ENCODE measurements at regions not wholly inside any gene's neighbourhood (a gene's known extent, or its start where the extent isn't known, plus 50 kb on each side); places are given as distances from the start of the nearest gene placed in this dataset.

GRCh38 chr17:73754886-73755400 is 110.7 kb upstream of the SDK2 start:
- no peak for DNase-seq (ENCODE audit: low spot score)

- DNase-seq (ENCODE audit: low spot score), result no peak
These were observed 113.2 kb upstream of the SDK2 start for GRCh38 chr17:73757420-73757819.

DNA sequence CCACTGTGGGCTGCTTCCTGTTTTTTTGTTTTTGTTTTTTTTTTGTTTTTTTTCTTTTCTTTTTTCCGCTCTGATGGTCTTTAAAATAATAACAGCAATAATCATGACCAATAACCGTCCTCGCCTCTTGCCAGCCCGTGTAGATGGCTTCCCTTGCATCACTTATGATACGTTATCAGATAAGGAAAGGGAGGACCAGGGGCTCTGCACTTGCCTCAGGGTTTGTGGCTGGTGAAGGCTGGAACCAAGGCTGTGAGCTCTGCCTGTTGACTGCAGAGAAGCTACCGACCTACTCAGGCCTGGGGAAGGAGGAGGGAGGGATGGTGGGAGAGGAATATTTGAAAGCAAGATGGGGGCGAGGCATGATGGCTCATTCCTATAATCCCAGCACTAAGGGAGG is 114.0 kb upstream of the SDK2 start:
- DNase-seq (ENCODE audit: low spot score), result no peak

GRCh38 chr17:73759324-73759723 is 115.1 kb upstream of the SDK2 start:
- DNase-seq (ENCODE audit: low spot score), result no peak

- no peak for DNase-seq (ENCODE audit: low spot score)
These were observed 115.6 kb upstream of the SDK2 start for GRCh38 chr17:73759734-73760438.

DNA sequence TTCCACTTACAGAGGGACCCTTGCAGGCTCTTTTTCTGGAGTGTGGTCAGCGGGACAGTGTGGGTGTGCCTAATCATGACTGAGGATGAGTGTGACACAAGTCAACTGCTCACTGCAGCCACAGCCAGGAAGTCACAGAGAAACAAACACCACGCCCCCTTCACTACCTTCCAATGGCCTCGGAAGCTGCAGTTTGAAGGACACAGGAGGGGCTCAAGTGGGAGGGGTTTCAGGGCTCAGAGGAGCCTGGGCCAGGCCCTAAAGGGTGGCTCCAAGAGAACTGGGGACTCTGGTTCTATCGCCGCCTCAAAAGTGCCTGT is 116.2 kb upstream of the SDK2 start:
- no peak for DNase-seq (ENCODE audit: low spot score)

DNA sequence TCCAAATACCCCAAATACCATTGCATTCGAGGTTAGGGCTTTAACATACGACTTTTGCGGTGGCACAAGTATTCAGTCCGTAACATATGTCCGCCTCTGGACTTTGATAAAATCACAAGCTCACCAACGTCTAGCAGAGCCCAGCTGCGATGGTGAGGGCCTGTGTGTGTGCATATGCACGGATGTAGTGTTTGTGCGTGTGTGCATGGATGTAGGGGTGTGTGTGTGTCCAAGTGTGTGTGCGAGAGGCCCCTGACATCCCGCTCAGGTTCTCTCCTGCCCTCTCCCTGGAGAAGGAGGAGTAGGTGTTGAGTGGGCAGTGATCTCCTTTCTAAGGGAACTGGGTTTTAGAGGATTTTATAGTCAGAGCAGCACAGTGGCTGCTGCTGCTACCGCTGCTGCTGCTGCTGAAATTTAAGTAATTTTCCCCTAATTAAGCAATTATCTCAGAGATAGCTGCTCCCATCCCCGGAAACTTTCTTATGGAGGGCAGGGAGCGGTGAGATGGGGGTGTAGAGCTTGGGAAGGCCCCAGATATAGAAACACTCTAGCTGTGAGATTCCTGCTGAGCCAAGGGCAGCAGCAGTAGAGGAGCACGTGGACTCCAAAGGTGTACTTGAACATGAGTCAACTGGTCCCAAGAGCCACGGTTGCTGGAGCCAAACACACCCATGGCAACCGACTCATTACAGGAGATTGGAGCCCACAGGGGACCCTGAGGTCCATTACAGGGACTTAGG is 121.7 kb upstream of the SDK2 start:
- DNase-seq (ENCODE audit: low spot score), result no peak

DNA sequence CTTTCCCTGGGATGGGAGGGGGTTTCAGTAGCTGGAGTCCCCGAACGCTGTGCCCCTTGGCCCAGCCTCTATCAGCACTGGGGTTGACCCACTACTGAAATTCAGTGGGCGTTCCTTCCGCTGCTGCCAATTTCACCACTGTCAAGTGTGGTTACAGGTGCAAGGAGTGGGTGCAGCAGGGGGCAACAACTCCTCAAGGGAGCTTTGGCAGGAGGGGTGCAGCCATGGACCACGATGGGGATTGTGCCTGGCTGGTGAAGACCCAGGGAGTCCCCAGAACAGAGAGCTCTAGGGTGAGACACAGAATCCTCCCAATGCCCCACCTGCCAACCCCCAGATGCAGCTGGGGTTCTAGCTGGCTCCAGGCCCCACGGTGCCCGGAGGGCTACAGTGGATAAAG is 123.5 kb upstream of the SDK2 start:
- DNase-seq (ENCODE audit: low spot score), result no peak

DNA sequence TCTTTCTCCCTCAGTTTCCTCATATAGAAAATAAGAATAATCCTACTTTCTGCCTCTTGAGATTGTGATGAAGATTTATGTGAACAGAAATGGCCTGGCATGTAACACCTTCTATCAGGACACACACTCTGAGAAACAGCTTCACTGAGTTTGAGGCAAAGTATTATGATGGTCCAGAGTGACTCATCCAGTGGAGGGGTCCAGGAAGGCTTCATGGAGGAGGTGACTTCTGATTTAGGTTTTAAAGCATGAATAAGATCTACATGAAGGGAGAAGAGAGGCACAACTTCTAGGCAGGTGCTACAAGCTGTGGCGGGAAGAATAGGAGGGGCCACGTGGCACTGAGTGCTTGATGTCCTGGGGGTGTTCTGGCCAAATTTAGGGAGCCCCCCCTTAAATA is 124.4 kb upstream of the SDK2 start:
- DNase-seq (ENCODE audit: low spot score), result no peak

DNA sequence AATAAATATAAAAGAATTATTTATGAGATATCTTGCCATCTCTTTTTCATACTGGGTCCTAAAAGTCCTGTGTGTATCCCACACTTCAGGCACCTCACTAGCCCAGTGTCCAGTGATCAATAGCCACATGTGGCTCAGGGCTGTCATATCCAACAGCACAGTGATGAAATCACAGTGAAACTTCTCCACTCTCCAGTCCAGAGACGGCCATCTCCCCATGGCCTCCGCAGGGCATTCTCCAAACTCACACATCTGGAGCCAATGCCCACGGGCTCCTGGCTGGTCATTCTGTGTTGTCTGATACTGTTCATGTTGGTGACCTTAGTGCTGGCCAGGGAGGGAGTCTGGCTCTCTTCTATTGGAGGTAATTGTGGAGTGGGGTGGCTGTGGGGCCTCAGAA is 125.2 kb upstream of the SDK2 start:
- DNase-seq (ENCODE audit: low spot score), result no peak

DNA sequence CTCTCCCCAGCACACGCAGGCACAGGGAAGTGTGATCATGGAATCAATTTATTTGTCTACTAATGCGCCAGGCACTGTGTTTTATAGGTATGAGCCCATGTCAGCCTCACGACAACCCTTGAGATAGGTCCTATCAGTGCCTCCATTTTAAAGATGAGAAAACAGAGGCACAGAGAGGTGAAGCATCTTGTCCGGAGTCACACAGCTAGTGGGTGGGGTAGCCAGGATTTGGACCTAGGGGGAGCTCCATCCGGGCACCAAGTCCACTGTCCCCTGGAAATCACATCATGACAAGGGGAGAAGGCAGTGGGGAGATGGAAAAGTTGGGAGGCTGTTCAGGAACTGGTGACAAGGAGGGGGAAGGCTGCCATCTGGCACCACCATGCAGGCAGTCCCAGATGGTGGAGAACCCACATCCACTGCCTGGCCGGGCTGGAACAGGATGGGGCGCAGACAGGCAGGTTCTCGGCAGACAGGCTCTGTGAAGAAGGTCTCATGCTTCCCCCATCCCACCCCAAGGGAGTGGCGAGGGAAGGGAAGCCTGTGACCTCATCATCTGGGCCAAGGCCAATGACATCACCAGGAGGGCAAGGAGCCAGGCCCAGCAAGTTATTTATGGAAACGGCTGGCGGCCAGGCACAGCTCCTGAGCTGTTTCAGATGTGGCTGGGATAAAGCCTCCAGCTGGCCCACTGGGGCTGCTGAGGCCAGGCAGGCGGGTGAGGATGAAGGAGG is 126.0 kb upstream of the SDK2 start:
- DNase-seq (ENCODE audit: low spot score), result peak; percentile 91

DNA sequence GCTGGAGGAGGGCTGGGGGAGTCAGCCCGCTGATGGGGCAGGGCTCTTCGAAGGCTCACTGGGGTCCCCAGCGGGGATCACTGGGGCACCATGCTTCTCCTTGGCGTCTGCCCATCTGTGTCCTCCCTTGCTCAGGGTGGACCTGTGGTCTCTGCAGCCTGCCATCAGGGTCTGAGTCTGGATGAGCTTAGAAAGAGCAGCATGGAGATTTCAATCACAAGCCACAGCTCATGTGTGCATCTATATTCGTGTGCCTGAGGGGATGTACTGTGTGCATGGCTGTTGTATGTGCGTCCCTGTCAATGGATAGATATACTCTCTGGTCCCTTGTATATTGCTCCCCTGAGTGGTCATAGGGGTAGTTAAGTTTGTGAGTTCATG is 126.6 kb upstream of the SDK2 start:
- no peak for DNase-seq (ENCODE audit: low spot score)

DNA sequence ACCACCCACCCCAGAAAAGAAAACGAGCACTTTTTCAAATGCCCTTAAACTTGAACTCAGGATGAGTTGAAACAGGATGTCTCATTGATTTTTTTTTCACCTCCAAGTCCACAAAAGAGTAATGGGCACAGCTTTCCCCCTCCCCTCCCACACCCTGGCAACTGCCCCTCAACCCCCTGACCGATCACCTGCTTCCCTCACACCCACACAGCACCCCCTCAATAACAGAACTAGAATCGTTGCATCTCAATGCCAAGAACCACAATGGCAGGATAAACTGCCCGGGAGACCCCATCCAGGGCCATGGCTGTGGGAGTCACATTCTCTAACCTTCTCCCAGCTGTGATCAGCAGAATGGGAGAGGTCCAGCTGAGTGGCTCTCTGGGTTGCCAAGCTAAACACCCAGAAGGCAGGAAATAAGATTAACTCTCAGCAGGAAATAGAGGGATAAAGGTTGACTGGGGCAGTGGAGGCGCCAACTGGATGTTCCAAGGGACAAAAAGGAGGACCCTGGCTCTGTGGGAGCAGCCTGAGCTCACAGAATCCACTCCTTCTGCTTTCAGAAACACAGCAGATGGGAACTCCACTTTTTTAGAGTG is 128.0 kb upstream of the SDK2 start:
- DNase-seq (ENCODE audit: low spot score), result no peak

- DNase-seq (ENCODE audit: low spot score), result no peak
These were observed 129.5 kb upstream of the SDK2 start for GRCh38 chr17:73773702-73774101.

- no peak for DNase-seq (ENCODE audit: low spot score)
These were observed 130.6 kb upstream of the SDK2 start for GRCh38 chr17:73774852-73775251.

- no peak for DNase-seq (ENCODE audit: low spot score)
These were observed 132.3 kb upstream of the SDK2 start for GRCh38 chr17:73776351-73777130.

- DNase-seq (ENCODE audit: low spot score), result no peak
These were observed 132.8 kb upstream of the SDK2 start for GRCh38 chr17:73777131-73777449.

DNA sequence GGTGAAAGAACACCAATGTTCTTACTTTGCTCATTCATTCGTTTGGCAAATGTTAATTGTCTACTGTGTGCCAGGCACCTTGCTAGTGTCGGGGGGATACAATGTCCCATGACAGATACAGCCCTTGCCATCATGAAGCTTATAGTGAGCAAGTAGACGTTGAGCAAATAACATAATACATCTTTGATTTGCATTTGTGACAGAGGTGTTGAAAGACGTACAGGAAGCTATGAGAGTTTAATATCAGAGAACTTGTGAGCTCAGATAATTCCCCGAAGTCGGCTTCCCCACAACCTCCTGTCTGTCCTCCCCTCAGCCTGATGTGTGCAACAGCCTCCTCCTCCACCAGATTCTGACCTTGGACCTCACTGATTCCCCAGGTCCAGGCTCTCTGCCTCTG is 138.0 kb upstream of the SDK2 start:
- no peak for DNase-seq (ENCODE audit: low spot score)

DNA sequence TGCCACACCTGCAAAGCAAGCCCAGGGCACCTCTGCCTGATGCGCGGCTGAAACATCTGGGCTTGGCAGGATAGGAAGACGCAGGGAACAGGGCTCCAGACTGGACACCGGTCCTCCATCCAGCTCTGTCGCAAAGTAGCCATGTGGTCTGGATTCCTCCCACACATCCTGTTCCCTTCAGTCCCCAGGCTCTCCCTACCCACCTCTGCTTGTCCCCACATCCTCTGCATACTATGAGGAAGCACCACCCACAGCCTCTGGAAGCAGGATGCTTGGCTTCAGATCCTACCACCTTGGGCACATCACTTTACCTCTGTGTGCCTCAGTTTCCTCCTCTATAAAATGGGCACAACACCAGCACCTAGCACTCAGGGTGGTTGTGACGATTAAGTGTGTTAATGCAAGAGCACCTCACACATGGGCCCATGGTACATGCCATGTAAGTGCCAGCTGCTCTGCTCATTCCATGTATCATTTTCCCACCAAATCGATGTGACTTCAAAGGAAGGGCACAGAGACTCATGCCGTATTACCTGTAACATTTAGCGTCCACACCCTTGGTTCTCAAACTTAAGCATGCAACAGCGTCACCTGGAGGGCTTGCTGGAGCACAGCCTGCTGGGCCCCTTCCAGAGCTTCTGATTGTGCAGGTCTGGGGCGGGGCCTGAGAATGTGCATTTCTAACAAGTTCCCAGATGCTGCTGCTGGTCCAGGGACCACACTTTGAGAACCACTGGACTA is 138.6 kb upstream of the SDK2 start:
- DNase-seq (ENCODE audit: low spot score), result no peak

DNA sequence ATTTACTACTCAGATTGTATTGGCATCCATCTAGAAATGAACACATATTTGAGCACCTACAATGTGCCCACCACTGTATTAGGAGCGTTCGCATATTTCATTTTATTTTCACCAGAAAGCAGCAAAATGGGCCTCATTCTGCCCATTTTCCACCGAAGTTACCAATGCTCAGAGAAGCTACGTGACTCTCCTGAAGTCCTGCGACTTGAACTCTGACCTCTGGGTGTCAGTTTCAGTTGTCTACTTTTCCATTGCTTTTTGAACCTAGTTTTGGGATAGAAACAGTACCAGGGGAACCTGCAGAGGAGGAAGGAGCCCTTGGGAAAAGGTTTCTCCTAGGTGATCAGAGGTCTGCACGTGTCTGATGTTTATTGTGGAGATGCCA is 139.1 kb upstream of the SDK2 start:
- DNase-seq (ENCODE audit: low spot score), result no peak

DNA sequence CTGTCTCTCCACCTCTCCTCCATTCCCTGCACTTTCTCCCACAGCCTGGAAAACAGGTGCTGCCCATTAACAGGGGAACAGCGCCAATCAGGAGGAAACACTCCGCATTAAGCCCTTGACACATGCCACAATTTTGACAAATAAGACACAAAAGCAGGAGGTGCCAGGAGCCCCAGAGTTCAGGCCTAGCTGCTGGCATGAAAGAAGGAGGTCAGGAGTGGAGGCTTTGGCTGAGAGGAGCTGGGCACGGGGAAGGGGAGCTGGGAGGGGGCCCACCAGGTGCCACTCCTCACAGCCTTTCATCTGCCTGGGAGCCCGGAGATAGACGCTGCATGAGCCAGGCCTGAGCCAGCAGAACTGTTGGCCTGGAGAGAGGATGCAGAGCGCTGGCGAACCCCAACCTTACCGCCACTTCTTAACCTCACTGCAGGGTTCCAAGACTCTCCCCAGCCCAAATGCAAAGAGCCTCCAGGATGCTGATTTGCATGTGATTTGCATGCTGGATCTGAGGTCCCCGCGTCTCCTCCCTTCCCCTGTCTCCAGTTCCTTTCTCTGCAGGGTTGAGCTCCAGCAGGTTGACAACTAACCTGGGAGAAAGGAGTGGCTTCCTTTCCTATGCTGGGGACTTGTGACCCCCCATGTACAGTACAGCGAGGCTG is 139.8 kb upstream of the SDK2 start:
- no peak for DNase-seq (ENCODE audit: low spot score)
